ENCODE measurements at regions not wholly inside any gene's neighbourhood (a gene's known extent, or its start where the extent isn't known, plus 50 kb on each side); places are given as distances from the start of the nearest gene placed in this dataset.

DNA sequence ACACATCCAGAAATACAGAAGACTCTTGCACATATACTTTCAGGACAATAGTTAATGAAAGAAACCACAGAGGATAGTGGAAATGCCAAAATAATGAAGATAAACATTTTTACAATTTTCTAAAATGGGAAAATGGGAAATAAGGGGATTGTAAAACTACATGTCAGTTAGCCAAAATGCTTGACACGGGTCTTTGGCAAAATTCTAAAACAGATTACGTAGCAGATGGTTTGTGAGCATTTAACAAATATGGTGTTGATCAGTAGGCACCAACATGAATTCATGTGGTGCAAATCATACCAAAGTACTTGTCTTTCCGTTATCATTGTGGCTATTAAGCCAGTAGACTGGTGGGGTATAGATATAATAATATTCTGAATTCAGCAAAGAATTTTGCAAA lies 348.5 kb upstream of the ROBO1 start:
- no peak overlapping the region for H3K27ac Mint-ChIP-seq
- H3K9me3 Mint-ChIP-seq: peaks cover 8% of the 10 kb centered on the region
- ATAC-seq (ENCODE audit: low read depth): no peak
- H3K36me3 Mint-ChIP-seq: no peaks in the 10 kb centered on the region
- no peak for DNase-seq
- no peaks in the 10 kb centered on the region for H3K27me3 Mint-ChIP-seq
- no peak overlapping the region for H3K4me3 Mint-ChIP-seq
- POLR2A ChIA-PET: no interaction called here
- H3K4me1 Mint-ChIP-seq: no peaks in the 10 kb centered on the region

DNA sequence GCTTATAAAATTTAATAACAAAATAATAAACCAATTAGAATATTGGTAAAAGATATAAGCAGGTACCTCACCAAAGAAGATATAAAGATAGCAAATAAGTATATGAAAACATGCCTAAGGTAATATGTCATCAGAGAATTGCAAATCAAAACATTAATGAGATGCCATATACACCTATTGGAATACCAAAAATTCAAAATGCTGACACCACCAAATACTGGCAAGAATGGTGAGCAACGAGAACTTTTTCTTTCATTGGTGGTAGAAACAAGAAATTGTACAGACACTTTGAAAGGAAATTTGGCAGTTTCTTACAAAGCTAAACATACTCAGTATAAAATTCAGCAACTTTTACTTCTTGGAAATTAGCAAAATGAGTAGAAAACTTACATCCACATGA lies 346.9 kb upstream of the ROBO1 start:
- H3K4me3 Mint-ChIP-seq: no peak overlapping the region
- no peak overlapping the region for H3K27ac Mint-ChIP-seq
- no peaks in the 10 kb centered on the region for H3K27me3 Mint-ChIP-seq
- no peaks in the 10 kb centered on the region for H3K36me3 Mint-ChIP-seq
- POLR2A ChIA-PET: no interaction called here
- DNase-seq (no peak), ATAC-seq (ENCODE audit: low read depth) (no peak)
- H3K9me3 Mint-ChIP-seq: peaks cover 8% of the 10 kb centered on the region
- H3K4me1 Mint-ChIP-seq: no peaks in the 10 kb centered on the region

DNA sequence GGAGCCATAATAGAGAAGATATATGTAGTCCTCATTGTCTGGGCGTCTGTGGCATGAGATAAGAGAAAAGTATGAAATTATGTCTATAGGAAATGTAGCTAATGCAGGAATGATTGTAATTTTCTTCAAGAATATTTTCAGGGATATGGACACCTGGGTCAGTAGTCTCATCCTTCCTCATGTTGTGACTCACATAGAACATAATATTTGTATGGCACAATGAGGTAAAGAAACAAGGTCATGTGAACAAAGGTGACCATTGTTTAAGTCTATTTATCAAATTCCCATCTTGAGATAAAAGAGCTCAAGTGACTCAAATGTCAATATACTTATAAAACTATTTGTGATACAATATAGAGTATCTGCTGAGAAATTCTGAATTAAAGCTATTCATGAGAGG lies 345.5 kb upstream of the ROBO1 start:
- ATAC-seq (ENCODE audit: low read depth) (no peak), DNase-seq (no peak)
- Mint-ChIP-seq H3K27ac (no peak overlapping the region), H3K4me1 (no peaks in the 10 kb centered on the region), H3K9me3 (peaks cover 8% of the 10 kb centered on the region), H3K4me3 (no peak overlapping the region), H3K36me3 (no peaks in the 10 kb centered on the region), H3K27me3 (no peaks in the 10 kb centered on the region)
- POLR2A ChIA-PET: no interaction called here

DNA sequence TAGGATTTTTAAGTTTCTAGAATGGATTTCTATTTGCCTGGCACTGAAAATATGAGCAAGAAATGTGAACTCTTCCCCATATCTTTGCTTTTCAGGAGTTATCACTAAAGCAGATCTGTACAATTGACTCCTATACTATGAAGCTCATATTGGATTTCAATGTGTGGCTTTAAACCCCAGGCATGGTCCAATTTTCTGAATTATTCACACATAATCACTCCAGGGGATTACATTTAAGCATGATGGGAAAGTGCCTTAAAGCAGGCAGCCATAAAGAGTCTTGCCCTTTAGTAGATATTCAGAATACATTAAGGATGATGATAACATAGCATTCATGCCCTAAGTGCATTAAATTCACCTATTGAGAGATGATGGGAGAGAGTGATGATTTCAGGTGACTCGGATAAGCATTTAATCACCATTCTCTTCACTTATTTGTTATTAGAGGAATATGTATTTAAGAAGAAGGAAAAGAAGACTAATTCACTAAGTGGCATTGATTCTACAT lies 331.8 kb upstream of the ROBO1 start:
- Mint-ChIP-seq H3K4me1 (no peaks in the 10 kb centered on the region), H3K27me3 (no peaks in the 10 kb centered on the region), H3K9me3 (peaks cover 8% of the 10 kb centered on the region), H3K4me3 (no peak overlapping the region), H3K36me3 (no peaks in the 10 kb centered on the region), H3K27ac (no peak overlapping the region)
- ATAC-seq (ENCODE audit: low read depth) (no peak), DNase-seq (no peak)
- POLR2A ChIA-PET: no interaction called here

DNA sequence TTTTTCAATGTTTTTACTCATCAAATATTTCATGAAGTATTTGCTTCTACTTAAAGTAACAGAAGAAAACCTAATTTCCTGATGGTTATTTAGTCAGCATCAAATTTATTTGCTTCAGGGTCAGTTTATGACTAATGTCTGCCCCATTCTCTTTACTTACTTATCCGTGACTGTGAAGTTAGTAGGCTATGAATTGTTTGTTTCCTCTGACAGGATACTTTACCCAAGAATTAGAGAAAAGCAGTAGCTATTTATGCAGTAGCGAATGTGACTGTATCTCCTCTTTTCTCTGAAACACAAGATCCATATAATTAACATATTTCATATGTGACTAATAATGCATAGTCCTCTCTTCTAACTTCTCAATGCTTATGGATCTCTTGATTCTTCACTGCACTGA lies 329.9 kb upstream of the ROBO1 start:
- POLR2A ChIA-PET: no interaction called here
- peaks cover 5% of the 10 kb centered on the region for H3K9me3 Mint-ChIP-seq
- H3K27me3 Mint-ChIP-seq: no peaks in the 10 kb centered on the region
- no peaks in the 10 kb centered on the region for H3K4me1 Mint-ChIP-seq
- ATAC-seq (ENCODE audit: low read depth): no peak
- no peak overlapping the region for H3K27ac Mint-ChIP-seq
- no peak overlapping the region for H3K4me3 Mint-ChIP-seq
- no peak for DNase-seq
- no peaks in the 10 kb centered on the region for H3K36me3 Mint-ChIP-seq

DNA sequence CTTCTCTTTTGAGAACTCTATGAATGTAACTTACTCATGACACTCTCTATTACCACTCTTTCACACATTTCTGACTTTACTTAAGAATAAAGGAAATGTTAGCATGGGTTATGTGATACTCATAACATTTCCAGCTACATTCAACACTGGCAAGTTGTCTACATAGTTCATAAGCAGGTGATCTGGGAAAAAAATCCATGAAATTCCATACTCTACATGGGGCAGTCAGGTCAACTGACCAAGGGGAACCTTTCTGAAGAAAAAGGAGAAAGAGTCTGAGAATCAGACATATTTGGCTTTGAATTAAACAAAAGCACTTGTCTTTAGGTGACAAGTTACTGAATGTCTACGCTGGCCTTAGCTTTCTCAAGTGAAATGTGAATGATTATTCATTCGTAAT lies 329.1 kb upstream of the ROBO1 start:
- Mint-ChIP-seq H3K36me3 (no peaks in the 10 kb centered on the region), H3K27me3 (no peaks in the 10 kb centered on the region), H3K4me1 (no peaks in the 10 kb centered on the region), H3K4me3 (no peak overlapping the region), H3K27ac (no peak overlapping the region), H3K9me3 (peaks cover 5% of the 10 kb centered on the region)
- ATAC-seq (ENCODE audit: low read depth) (no peak), DNase-seq (no peak)
- POLR2A ChIA-PET: no interaction called here

DNA sequence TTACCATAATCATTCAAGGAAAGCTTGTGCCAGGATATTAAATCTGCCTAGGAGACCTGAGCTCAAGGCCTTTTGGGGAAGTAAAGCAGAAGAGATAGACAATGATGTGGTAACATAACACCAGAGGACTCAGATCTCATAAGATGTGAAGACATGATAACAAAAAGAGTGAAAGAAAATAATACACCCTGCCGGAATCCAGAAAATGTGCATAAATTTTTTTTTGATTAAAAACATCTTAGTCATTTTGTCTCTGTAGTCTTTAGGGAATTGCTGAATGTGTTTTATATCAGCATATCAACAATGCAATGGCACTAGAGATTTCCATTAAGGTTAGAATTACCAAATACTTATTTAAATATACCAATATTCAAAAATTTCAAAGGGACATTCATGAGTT lies 326.8 kb upstream of the ROBO1 start:
- H3K4me3 Mint-ChIP-seq: no peak overlapping the region
- H3K27ac Mint-ChIP-seq: no peak overlapping the region
- ATAC-seq (ENCODE audit: low read depth) (no peak), DNase-seq (no peak)
- H3K36me3 Mint-ChIP-seq: no peaks in the 10 kb centered on the region
- H3K27me3 Mint-ChIP-seq: no peaks in the 10 kb centered on the region
- H3K9me3 Mint-ChIP-seq: peaks cover 2% of the 10 kb centered on the region
- POLR2A ChIA-PET: no interaction called here
- H3K4me1 Mint-ChIP-seq: no peaks in the 10 kb centered on the region

DNA sequence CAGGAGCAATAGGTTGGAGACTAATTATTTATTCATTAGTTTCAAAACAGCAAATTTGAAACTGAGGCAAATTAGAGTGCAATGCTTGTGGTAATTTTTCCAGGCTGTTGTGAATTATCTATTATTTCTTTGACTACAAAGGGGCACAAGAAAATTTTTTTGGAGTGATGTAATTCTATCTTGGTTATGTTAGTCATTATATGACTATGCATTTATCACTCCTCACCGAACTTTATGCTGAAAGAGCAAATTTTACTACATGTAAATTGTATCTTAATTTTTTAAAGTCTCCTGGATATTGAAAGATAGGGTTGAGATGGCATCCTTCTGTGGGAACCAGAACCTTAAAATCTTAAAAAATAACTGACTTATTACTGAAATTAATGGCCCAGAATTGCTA lies 320.0 kb upstream of the ROBO1 start:
- Mint-ChIP-seq H3K36me3 (no peaks in the 10 kb centered on the region), H3K27me3 (no peaks in the 10 kb centered on the region), H3K27ac (no peak overlapping the region), H3K9me3 (peaks cover 3% of the 10 kb centered on the region), H3K4me3 (no peak overlapping the region), H3K4me1 (no peaks in the 10 kb centered on the region)
- POLR2A ChIA-PET: no interaction called here
- ATAC-seq (ENCODE audit: low read depth): no peak
- DNase-seq: no peak

DNA sequence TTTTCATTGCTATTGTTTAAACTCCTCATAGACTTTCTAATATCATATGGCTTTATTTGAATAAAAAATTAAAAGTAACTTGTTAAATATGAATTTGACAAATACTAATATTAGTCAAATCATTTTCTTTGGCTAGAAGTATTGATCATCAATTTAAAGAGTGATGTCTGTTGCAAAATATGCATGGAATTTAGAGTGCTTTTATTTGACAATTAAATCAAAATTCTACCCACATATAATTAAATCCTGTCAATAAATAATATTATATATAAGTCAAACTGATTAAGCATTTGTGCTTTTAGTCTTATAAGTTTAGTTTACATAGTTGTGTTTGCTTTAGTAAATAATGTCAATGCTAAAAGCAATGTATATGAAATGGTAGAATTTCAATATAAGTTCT lies 318.6 kb upstream of the ROBO1 start:
- Mint-ChIP-seq H3K36me3 (no peaks in the 10 kb centered on the region), H3K4me3 (no peak overlapping the region), H3K4me1 (no peaks in the 10 kb centered on the region), H3K27ac (no peak overlapping the region), H3K27me3 (no peaks in the 10 kb centered on the region), H3K9me3 (peaks cover 6% of the 10 kb centered on the region)
- POLR2A ChIA-PET: no interaction called here
- ATAC-seq (ENCODE audit: low read depth) (no peak), DNase-seq (no peak)

DNA sequence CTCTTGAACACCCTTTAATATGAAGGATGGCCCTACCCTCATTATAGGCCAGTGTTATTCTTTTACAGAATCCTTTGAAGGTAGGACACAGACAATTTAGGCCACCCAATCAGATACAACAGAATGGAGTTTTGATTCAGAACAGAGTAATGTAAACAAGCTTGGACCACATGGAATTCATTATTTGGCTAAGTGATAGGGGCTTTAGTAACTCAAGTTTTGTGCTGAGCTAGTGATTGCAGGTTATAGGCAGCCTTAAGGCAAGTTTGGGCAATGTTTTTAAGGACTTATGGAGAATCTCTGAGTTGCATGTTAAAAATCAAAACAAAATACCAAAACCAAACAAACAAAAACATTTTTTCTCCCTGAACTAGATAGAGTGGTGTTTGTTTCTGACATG lies 312.1 kb upstream of the ROBO1 start:
- Mint-ChIP-seq H3K4me3 (no peak overlapping the region), H3K4me1 (no peaks in the 10 kb centered on the region), H3K27ac (no peak overlapping the region), H3K36me3 (no peaks in the 10 kb centered on the region), H3K9me3 (peaks cover 9% of the 10 kb centered on the region), H3K27me3 (no peaks in the 10 kb centered on the region)
- no peak for DNase-seq
- ATAC-seq (ENCODE audit: low read depth): no peak
- POLR2A ChIA-PET: no interaction called here

DNA sequence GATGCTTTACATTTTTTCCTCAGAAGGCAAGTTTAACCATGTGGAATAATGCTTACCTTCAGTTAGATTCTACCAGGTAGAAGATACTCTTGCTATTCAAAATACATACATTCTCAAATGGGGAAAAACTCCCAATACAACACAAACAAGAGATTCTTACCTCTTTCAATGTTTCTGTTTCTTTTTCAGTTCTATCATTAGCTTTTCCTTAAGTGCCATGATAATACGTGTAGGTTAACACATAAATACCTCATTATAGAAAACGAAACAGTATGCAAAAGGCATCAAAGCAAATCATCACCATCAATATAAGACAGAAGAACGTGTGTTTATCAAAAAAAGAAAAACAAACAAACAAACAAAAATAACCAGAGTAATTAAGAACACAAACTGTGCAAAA lies 300.7 kb upstream of the ROBO1 start:
- H3K36me3 Mint-ChIP-seq: no peaks in the 10 kb centered on the region
- H3K9me3 Mint-ChIP-seq: peaks cover 6% of the 10 kb centered on the region
- no peaks in the 10 kb centered on the region for H3K4me1 Mint-ChIP-seq
- H3K27ac Mint-ChIP-seq: no peak overlapping the region
- DNase-seq (no peak), ATAC-seq (ENCODE audit: low read depth) (no peak)
- POLR2A ChIA-PET: no interaction called here
- H3K4me3 Mint-ChIP-seq: no peak overlapping the region
- no peaks in the 10 kb centered on the region for H3K27me3 Mint-ChIP-seq

DNA sequence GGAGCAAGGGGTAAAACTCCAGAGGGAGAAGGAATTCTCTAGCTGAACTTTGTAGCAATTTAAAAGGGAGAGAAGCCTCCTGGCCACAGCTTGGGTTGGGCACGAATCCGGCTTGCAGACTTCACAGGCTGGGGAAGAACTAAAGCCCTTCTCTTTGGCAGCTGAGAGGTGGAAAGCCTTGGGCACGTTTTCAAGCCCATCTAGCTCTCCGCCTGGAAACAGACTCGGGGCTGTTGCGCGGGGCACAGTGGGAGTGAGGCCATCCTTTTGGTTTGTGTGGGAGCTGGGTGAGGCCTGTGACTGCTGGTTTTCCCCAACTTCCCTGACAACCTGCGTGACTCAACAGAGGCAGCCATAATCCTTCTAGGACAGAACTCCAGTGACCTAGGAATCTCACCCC lies 295.7 kb upstream of the ROBO1 start:
- no peaks in the 10 kb centered on the region for H3K27me3 Mint-ChIP-seq
- ATAC-seq (ENCODE audit: low read depth) (no peak), DNase-seq (no peak)
- peaks cover 3% of the 10 kb centered on the region for H3K9me3 Mint-ChIP-seq
- no peaks in the 10 kb centered on the region for H3K4me1 Mint-ChIP-seq
- H3K4me3 Mint-ChIP-seq: no peak overlapping the region
- POLR2A ChIA-PET: no interaction called here
- H3K36me3 Mint-ChIP-seq: no peaks in the 10 kb centered on the region
- H3K27ac Mint-ChIP-seq: no peak overlapping the region

DNA sequence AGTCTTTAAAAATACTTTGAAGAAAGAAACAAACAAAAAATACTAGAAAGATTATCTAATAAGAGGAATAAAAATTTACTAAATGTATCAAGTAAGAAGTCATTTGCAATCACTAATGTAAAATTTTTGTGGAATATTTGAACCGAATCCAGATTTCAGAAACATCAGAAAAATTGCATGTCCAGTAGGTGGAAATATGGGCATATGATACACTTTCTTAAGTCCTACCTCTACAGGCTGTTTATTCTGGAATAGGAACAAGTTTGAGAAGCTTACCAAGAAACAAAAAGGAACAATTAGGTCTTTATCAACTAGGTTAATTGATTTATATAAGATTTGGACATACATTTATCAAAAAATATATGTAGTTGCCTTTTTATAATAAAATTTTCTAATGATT lies 292.9 kb upstream of the ROBO1 start:
- Mint-ChIP-seq H3K4me3 (no peak overlapping the region), H3K27me3 (no peaks in the 10 kb centered on the region), H3K9me3 (peaks cover 1% of the 10 kb centered on the region), H3K27ac (no peak overlapping the region), H3K36me3 (no peaks in the 10 kb centered on the region), H3K4me1 (no peaks in the 10 kb centered on the region)
- POLR2A ChIA-PET: no interaction called here
- DNase-seq (no peak), ATAC-seq (ENCODE audit: low read depth) (no peak)

DNA sequence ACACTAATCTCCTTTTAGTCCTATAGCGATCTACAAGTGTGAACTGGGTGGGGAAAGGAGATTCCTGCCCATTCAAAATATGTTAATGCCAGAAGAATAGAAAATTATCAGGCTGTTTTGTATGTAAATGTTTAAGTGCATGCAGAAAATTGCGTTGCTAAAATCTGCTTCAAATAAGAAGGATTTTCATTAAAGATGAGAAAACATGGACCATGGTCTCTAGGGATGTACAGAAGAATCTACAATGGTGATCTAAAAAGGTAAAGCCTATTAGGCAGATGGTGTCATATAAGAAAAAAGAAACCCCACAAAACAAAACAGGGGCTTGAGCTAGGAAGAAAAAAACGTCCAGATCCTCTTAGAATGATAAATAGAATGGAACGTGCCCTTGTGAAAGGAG lies 287.5 kb upstream of the ROBO1 start:
- ATAC-seq (ENCODE audit: low read depth) (no peak), DNase-seq (no peak)
- H3K4me3 Mint-ChIP-seq: no peak overlapping the region
- peaks cover 5% of the 10 kb centered on the region for H3K9me3 Mint-ChIP-seq
- no peak overlapping the region for H3K27ac Mint-ChIP-seq
- POLR2A ChIA-PET: no interaction called here
- H3K4me1 Mint-ChIP-seq: no peaks in the 10 kb centered on the region
- no peaks in the 10 kb centered on the region for H3K27me3 Mint-ChIP-seq
- no peaks in the 10 kb centered on the region for H3K36me3 Mint-ChIP-seq

DNA sequence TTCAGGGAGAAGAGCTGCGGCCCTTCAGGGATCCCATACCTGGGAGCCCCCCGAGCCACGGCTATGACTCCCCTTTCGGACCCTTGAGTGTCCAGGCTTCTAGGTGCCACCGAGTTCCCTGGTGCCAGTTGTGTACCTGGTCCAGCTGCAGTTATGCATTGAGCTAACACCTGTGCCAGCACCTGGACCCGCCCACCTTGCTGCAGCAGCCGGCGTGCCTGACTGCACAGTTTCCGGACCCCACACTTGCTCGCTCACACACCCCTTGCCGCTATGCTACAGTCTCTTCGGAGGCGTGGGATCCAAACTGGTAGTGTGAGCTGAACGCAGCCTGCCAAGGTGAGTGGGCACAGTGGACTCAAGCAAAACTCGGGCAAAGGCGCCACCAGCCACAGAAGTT lies 284.5 kb upstream of the ROBO1 start:
- no peak for DNase-seq
- Mint-ChIP-seq H3K27me3 (no peaks in the 10 kb centered on the region), H3K9me3 (peaks cover 5% of the 10 kb centered on the region), H3K4me3 (no peak overlapping the region), H3K27ac (no peak overlapping the region), H3K36me3 (no peaks in the 10 kb centered on the region), H3K4me1 (no peaks in the 10 kb centered on the region)
- no peak for ATAC-seq (ENCODE audit: low read depth)
- POLR2A ChIA-PET: no interaction called here
